ENCODE measurements at regions not wholly inside any gene's neighbourhood (a gene's known extent, or its start where the extent isn't known, plus 50 kb on each side); places are given as distances from the start of the nearest gene placed in this dataset.
"Not testable (repeated sequence)": the region's sequence is repeated elsewhere in the genome, so short reads cannot be mapped to it uniquely, and the experiment has no call there.

- intact Hi-C loops (cut with DNase I): no loop called here
- Histone ChIP-seq H3K4me3 (no peak overlapping the region), H3K4me1 (no peaks in the 10 kb centered on the region), H3K27me3 (peaks cover 0 to 59% (median 30%) of the 10 kb centered on the region in 7 donors), H3K9me3 (no peaks in the 10 kb centered on the region), H3K36me3 (no peaks in the 10 kb centered on the region), H3K27ac (no peak overlapping the region)
- TF ChIP-seq CTCF (IDR thresholded peaks at IDR 0.05): no peak
- whole genome bisulfite sequencing, 2 donors: 51 to 61% methylated on average over 2 of the region's 2 CpGs
- no peak for DNase-seq
- ATAC-seq: no peak
Measured at GRCh38 chr15:59764775-59765174, 75.7 kb upstream of the BNIP2 start.

GRCh38 chr15:59762558-59762957, 73.4 kb upstream of the BNIP2 start:
- 48 to 68% methylated on average over 3 of the region's 3 CpGs for WGBS, 2 donors
- intact Hi-C loops (cut with DNase I): loop anchor here in 1 of 10 donors (1.0 kb wide), 1 partner anchor 22 kb away; no protein-coding TSS in a partner anchor
- no peak overlapping the region for H3K27ac ChIP-seq
- DNase-seq: no peak
- H3K4me3 ChIP-seq: no peak overlapping the region
- TF ChIP-seq CTCF (IDR thresholded peaks at IDR 0.05): no peak
- no peaks in the 10 kb centered on the region for H3K36me3 ChIP-seq
- peaks cover 0 to 67% (median 24%) of the 10 kb centered on the region in 7 donors for H3K27me3 ChIP-seq
- no peaks in the 10 kb centered on the region for H3K9me3 ChIP-seq
- H3K4me1 ChIP-seq: no peaks in the 10 kb centered on the region
- ATAC-seq: no peak

- DNase-seq; H3K36me3 ChIP-seq; H3K4me3 ChIP-seq; H3K4me1 ChIP-seq; intact Hi-C loops (cut with DNase I); ATAC-seq; H3K27ac ChIP-seq; H3K9me3 ChIP-seq: not testable (repeated sequence)
- H3K27me3 ChIP-seq: peaks cover 0 to 68% (median 9%) of the 10 kb centered on the region in 7 donors
- 80 to 83% methylated on average over 2 of the region's 2 CpGs for WGBS, 2 donors
Measured at GRCh38 chr15:59760256-59760655, 71.1 kb upstream of the BNIP2 start.

GRCh38 chr15:59751552-59752413, 62.7 kb upstream of the BNIP2 start:
- Histone ChIP-seq H3K9me3 (no peaks in the 10 kb centered on the region), H3K27ac (no peak overlapping the region), H3K36me3 (no peaks in the 10 kb centered on the region), H3K27me3 (peaks cover 0 to 54% (median 31%) of the 10 kb centered on the region in 7 donors), H3K4me3 (no peak overlapping the region), H3K4me1 (no peaks in the 10 kb centered on the region)
- 37 to 46% methylated on average over 7 of the region's 7 CpGs for WGBS, 2 donors
- intact Hi-C loops (cut with DNase I): loop anchor here in 2 of 10 donors (10.0 kb wide), 1 partner anchor 423 kb away; no protein-coding TSS in a partner anchor
- TF ChIP-seq CTCF (IDR thresholded peaks at IDR 0.05): peak in 6 of 9 donors; percentile 20 to 53 (median 36)
- peak in 1 of 8 donors; percentile 38 for ATAC-seq
- DNase-seq: no peak

GRCh38 chr15:59746777-59747176, 57.7 kb upstream of the BNIP2 start:
- no peak overlapping the region for H3K4me3 ChIP-seq
- TF ChIP-seq CTCF (IDR thresholded peaks at IDR 0.05): no peak
- no peak for ATAC-seq
- no peaks in the 10 kb centered on the region for H3K4me1 ChIP-seq
- H3K36me3 ChIP-seq: no peaks in the 10 kb centered on the region
- 57 to 63% methylated on average over 8 of the region's 8 CpGs for WGBS, 2 donors
- intact Hi-C loops (cut with DNase I): loop anchor here in 1 of 10 donors (5.0 kb wide), 1 partner anchor 436 kb away; no protein-coding TSS in a partner anchor
- H3K27ac ChIP-seq: no peak overlapping the region
- peaks cover 0 to 58% (median 37%) of the 10 kb centered on the region in 7 donors for H3K27me3 ChIP-seq
- no peak for DNase-seq
- no peaks in the 10 kb centered on the region for H3K9me3 ChIP-seq

All from heart right ventricle (tissue), 16 donors.